ENCODE measurements at regions not wholly inside any gene's neighbourhood (a gene's known extent, or its start where the extent isn't known, plus 50 kb on each side); places are given as distances from the start of the nearest gene placed in this dataset.

DNA sequence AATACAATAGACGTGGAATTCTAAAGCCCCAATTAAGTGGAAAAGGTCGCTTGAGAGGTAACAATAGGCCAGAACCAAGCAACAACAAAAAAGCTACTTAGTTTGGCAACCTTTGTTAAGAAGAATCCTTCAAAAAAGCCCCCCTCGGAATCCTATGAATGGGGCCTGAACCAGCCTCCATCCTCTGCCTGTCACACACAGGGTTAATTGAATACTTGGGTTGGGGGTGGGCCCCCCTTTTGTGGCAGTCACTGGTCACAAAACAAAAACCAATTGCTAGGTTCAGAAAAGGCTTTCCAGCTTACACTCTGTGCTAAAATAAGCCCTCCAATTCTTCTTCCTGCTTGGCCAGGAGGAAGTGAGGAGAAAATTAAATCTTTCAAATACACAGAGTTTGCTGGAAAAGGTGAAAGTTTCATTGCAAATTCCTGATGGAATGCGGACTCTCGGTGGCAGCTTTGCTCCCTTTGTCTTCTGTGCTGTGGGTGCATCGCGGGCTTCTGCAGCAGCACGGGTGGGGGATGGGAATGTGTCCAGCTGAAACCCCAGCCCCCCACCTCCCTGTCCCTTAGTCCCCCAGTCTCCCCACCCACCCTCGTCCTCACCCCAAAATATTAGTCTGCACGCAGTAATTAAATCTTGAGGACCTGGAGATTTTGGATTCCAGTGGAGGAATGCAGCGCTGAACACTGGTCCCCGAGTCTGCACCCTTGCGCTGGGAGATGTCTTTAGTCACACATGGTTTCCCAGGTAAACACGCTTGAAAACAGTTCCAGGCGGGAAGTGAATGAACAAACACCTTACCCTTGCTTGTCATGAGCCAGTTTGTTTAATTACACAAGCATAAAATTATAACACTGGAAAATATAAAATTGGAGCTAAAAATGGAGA, 254.3 kb downstream of the SOX11 start:
- no peak for DNase-seq (ENCODE audit: low read depth in 6 of 9, low spot score in 9 of 9)
- 88% methylated on average over 15 of the region's 15 CpGs for WGBS

DNA sequence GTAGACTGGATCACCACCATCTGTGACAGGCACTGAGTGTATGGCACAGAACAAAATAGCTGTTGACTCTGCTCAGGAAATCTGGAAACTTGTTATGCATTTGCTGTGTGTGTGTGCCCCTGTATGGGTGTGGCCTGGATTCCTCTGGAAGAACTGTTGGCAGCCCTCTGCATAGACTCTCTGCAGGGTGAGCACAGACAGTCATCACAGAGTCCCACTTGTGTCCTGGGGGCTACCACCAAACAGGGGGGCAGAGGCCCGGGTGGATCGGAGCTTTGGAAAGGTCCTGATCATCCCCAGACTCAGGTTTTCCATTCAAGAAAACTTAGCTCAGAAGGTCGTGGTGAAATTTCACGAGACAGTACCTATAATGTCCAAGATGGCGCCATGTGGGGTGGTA, 258.6 kb downstream of the SOX11 start:
- WGBS = 95% methylated on average over 5 of the region's 5 CpGs
- Histone ChIP-seq H3K9me3 (ENCODE audit: control insufficient read depth in 2 of 2, insufficient read depth in 1 of 2, low read length in 1 of 2) (no peaks in the 10 kb centered on the region), H3K4me1 (ENCODE audit: control insufficient read depth in 2 of 2, insufficient read depth in 2 of 2, low read length in 2 of 2) (no peaks in the 10 kb centered on the region), H3K27me3 (ENCODE audit: control insufficient read depth in 2 of 2, insufficient read depth in 1 of 2, low read length in 1 of 2) (no peaks in the 10 kb centered on the region), H3K4me3 (ENCODE audit: low read length in 2 of 2) (no peak overlapping the region), H3K27ac (ENCODE audit: low read depth in 1 of 2, low read length in 1 of 2) (no peak overlapping the region), H3K36me3 (ENCODE audit: control insufficient read depth in 2 of 2, insufficient read depth in 2 of 2, low read length in 1 of 2) (no peaks in the 10 kb centered on the region)
- no peak for DNase-seq (ENCODE audit: low read depth in 6 of 9, low spot score in 9 of 9)

More for the DNA sequence above, 254.3 kb downstream of the SOX11 start:
- H3K4me1 ChIP-seq (ENCODE audit: control insufficient read depth in 2 of 2, insufficient read depth in 2 of 2, low read length in 2 of 2) = no peaks in the 10 kb centered on the region
- H3K36me3 ChIP-seq (ENCODE audit: control insufficient read depth in 2 of 2, insufficient read depth in 2 of 2, low read length in 1 of 2) = no peaks in the 10 kb centered on the region
- no peaks in the 10 kb centered on the region for H3K9me3 ChIP-seq (ENCODE audit: control insufficient read depth in 2 of 2, insufficient read depth in 1 of 2, low read length in 1 of 2)
- H3K27me3 ChIP-seq (ENCODE audit: control insufficient read depth in 2 of 2, insufficient read depth in 1 of 2, low read length in 1 of 2) = no peaks in the 10 kb centered on the region
- no peak overlapping the region for H3K27ac ChIP-seq (ENCODE audit: low read depth in 1 of 2, low read length in 1 of 2)
- no peak overlapping the region for H3K4me3 ChIP-seq (ENCODE audit: low read length in 2 of 2)

DNA sequence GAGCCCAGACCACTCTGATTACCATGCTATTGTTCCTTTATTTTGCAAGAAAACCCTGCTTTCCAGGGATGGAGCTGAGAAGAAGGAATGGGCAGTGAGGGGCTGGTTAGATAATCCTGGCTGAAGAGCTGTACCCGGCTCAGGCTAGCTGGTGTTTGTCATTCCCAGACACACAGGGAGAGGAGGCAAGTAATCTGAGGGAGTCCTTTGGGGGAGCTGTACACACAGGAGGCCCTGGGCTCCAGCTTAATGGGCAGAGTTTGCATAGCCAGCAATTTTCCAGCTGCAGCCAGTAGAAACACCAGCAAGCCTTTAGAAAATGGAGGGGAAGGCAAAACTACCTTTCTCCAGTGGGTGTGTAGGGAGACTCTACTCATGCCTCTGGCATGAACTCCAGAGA, 259.3 kb downstream of the SOX11 start:
- H3K27me3 ChIP-seq (ENCODE audit: control insufficient read depth in 2 of 2, insufficient read depth in 1 of 2, low read length in 1 of 2) = no peaks in the 10 kb centered on the region
- H3K4me1 ChIP-seq (ENCODE audit: control insufficient read depth in 2 of 2, insufficient read depth in 2 of 2, low read length in 2 of 2) = no peaks in the 10 kb centered on the region
- no peak for DNase-seq (ENCODE audit: low read depth in 6 of 9, low spot score in 9 of 9)
- no peak overlapping the region for H3K27ac ChIP-seq (ENCODE audit: low read depth in 1 of 2, low read length in 1 of 2)
- H3K36me3 ChIP-seq (ENCODE audit: control insufficient read depth in 2 of 2, insufficient read depth in 2 of 2, low read length in 1 of 2) = no peaks in the 10 kb centered on the region
- no peak overlapping the region for H3K4me3 ChIP-seq (ENCODE audit: low read length in 2 of 2)
- WGBS = 96% methylated on average over 1 of the region's 1 CpG
- no peaks in the 10 kb centered on the region for H3K9me3 ChIP-seq (ENCODE audit: control insufficient read depth in 2 of 2, insufficient read depth in 1 of 2, low read length in 1 of 2)

DNA sequence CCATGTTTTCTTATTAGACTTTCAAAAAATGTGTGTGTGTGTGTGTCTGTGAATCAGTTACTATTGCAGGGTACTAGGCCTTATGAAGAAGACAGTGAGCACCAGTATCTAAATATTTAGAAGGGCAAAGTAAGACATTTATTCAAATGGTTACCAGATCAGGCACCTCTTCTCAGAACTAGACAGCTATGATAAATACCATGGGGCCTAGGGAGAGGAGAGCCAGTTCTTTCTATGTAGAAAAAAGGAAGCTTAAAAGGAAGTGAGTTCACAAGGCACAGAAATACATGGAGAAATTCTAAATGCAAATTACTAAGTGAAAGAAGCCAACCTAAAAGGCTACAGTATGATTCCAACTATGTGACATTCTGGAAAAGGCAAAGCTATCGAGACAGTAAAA, 261.3 kb downstream of the SOX11 start:
- Histone ChIP-seq H3K4me3 (ENCODE audit: low read length in 2 of 2) (no peak overlapping the region), H3K27me3 (ENCODE audit: control insufficient read depth in 2 of 2, insufficient read depth in 1 of 2, low read length in 1 of 2) (no peaks in the 10 kb centered on the region)
- 88% methylated on average over 1 of the region's 1 CpG for WGBS

DNA sequence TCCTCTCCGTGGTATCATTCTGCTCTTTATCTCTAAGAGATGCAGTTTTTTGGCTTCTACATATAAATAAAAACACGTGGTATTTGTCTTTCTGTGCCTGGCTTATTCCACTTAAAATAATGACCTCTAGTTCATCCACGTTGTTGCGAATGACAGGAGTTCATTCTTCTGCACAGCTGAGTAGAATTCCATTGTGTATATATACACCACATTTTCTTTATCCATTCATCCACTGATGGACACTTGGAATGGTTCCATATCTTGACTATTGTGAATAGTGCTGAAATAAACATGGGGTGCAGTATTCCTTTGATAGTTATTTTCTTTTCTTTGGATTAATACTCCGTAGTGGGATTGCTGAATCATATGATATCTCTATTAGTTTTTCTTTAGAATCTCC, 262.3 kb downstream of the SOX11 start:
- Histone ChIP-seq H3K36me3 (ENCODE audit: control insufficient read depth in 2 of 2, insufficient read depth in 2 of 2, low read length in 1 of 2) (no peaks in the 10 kb centered on the region), H3K27me3 (ENCODE audit: control insufficient read depth in 2 of 2, insufficient read depth in 1 of 2, low read length in 1 of 2) (no peaks in the 10 kb centered on the region), H3K27ac (ENCODE audit: low read depth in 1 of 2, low read length in 1 of 2) (no peak overlapping the region), H3K9me3 (ENCODE audit: control insufficient read depth in 2 of 2, insufficient read depth in 1 of 2, low read length in 1 of 2) (no peaks in the 10 kb centered on the region), H3K4me3 (ENCODE audit: low read length in 2 of 2) (no peak overlapping the region), H3K4me1 (ENCODE audit: control insufficient read depth in 2 of 2, insufficient read depth in 2 of 2, low read length in 2 of 2) (no peaks in the 10 kb centered on the region)
- WGBS = 86% methylated on average over 5 of the region's 5 CpGs
- no peak for DNase-seq (ENCODE audit: low read depth in 6 of 9, low spot score in 9 of 9)

More for the DNA sequence above, 261.3 kb downstream of the SOX11 start:
- Histone ChIP-seq H3K36me3 (ENCODE audit: control insufficient read depth in 2 of 2, insufficient read depth in 2 of 2, low read length in 1 of 2) (no peaks in the 10 kb centered on the region), H3K9me3 (ENCODE audit: control insufficient read depth in 2 of 2, insufficient read depth in 1 of 2, low read length in 1 of 2) (no peaks in the 10 kb centered on the region), H3K4me1 (ENCODE audit: control insufficient read depth in 2 of 2, insufficient read depth in 2 of 2, low read length in 2 of 2) (no peaks in the 10 kb centered on the region), H3K27ac (ENCODE audit: low read depth in 1 of 2, low read length in 1 of 2) (no peak overlapping the region)
- no peak for DNase-seq (ENCODE audit: low read depth in 6 of 9, low spot score in 9 of 9)

DNA sequence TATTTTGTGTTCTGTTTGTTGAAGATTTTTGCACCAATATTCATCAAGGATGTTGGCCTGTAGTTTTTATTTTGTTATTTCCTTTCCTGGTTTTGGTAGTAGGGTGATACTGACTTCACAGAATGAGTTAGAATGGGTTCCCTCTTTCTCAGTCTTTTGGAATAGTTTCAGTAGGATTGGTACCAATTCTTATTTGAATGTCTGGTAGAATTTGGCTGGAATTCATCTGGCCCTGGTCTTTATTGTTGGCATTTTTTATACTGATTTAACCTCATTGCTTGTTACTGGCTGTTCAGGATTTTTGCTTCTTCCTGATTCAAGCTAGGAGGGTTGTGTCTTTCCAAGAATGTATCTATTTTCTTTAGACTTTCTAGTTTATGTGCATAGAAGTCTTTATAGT, 263.7 kb downstream of the SOX11 start:
- H3K27ac ChIP-seq (ENCODE audit: low read depth in 1 of 2, low read length in 1 of 2) = no peak overlapping the region
- DNase-seq (ENCODE audit: low read depth in 6 of 9, low spot score in 9 of 9) = no peak
- H3K27me3 ChIP-seq (ENCODE audit: control insufficient read depth in 2 of 2, insufficient read depth in 1 of 2, low read length in 1 of 2) = no peaks in the 10 kb centered on the region
- no peaks in the 10 kb centered on the region for H3K9me3 ChIP-seq (ENCODE audit: control insufficient read depth in 2 of 2, insufficient read depth in 1 of 2, low read length in 1 of 2)
- no peaks in the 10 kb centered on the region for H3K4me1 ChIP-seq (ENCODE audit: control insufficient read depth in 2 of 2, insufficient read depth in 2 of 2, low read length in 2 of 2)
- H3K36me3 ChIP-seq (ENCODE audit: control insufficient read depth in 2 of 2, insufficient read depth in 2 of 2, low read length in 1 of 2) = no peaks in the 10 kb centered on the region
- no peak overlapping the region for H3K4me3 ChIP-seq (ENCODE audit: low read length in 2 of 2)

DNA sequence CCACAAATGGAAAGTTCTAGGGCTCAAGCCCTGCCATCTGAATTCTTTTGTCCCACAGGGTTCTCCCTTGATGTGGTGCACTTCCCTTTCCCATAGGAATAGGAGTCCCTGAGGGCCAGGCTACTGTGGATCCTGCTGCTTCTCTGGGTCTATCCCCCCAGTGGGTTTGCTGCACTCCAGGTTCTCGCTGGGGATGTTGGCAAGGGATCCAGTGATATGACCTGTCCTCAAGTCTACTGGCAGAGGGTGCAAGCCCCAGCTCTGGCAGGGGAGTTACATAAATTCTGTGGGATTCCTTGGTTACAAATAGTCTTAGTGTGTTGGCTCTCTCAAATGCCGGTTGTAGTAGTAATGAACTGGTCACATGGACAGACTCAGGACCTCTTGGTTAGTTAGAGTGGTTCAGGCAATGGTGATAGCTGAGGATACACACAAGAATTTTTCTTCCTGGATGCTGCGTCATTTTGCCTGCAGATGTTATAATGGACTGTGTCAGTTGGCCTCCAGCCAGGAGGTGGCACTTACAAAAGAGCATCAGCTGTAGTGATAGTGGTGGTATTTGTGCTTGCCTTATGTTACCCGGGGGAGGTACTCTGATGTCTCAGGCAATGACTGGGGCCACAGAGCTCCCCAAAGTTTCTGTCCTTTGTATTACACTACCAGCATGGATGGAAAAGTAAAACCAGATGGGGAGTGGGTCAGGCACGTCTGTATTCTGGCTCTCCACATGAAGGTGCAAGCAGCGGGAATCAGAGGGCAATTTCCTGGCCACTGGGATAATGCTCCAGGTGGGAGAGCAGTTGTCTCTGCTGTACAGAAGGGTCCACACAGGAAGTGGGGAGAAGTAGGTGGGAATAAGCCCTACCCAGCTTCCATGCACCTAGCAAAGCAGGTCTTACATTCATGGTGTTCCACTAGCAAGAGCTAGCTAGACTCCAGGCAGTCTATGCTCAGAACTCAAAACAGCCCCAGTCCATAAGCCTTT, 267.9 kb downstream of the SOX11 start:
- WGBS = 94% methylated on average over 6 of the region's 6 CpGs
- no peak overlapping the region for H3K27ac ChIP-seq (ENCODE audit: low read depth in 1 of 2, low read length in 1 of 2)
- H3K9me3 ChIP-seq (ENCODE audit: control insufficient read depth in 2 of 2, insufficient read depth in 1 of 2, low read length in 1 of 2) = no peaks in the 10 kb centered on the region
- H3K4me3 ChIP-seq (ENCODE audit: low read length in 2 of 2) = no peak overlapping the region
- DNase-seq (ENCODE audit: low read depth in 6 of 9, low spot score in 9 of 9) = no peak
- no peaks in the 10 kb centered on the region for H3K36me3 ChIP-seq (ENCODE audit: control insufficient read depth in 2 of 2, insufficient read depth in 2 of 2, low read length in 1 of 2)
- H3K4me1 ChIP-seq (ENCODE audit: control insufficient read depth in 2 of 2, insufficient read depth in 2 of 2, low read length in 2 of 2) = no peaks in the 10 kb centered on the region
- H3K27me3 ChIP-seq (ENCODE audit: control insufficient read depth in 2 of 2, insufficient read depth in 1 of 2, low read length in 1 of 2) = no peaks in the 10 kb centered on the region

DNA sequence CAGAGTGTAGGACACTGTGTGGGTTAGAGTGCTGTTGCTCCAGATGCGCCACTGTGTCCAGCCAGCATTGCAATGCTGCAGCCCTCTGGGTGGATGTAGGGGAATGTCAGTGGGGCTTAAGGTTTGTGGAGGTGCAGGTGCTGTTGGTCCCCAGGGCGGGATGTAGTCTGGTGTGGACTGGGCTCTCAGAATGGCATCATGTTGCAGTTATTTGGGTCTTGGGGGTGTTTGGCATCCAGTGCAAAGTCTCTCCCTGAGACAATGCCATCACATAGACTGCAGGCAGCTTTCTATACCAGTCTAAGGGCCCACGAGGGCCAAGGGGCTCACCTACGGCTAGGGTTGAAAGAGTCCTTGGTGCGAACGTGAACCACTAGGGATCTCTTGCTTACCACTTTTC, 275.3 kb downstream of the SOX11 start:
- no peaks in the 10 kb centered on the region for H3K36me3 ChIP-seq (ENCODE audit: control insufficient read depth in 2 of 2, insufficient read depth in 2 of 2, low read length in 1 of 2)
- 95% methylated on average over 6 of the region's 6 CpGs for WGBS
- no peaks in the 10 kb centered on the region for H3K9me3 ChIP-seq (ENCODE audit: control insufficient read depth in 2 of 2, insufficient read depth in 1 of 2, low read length in 1 of 2)

DNA sequence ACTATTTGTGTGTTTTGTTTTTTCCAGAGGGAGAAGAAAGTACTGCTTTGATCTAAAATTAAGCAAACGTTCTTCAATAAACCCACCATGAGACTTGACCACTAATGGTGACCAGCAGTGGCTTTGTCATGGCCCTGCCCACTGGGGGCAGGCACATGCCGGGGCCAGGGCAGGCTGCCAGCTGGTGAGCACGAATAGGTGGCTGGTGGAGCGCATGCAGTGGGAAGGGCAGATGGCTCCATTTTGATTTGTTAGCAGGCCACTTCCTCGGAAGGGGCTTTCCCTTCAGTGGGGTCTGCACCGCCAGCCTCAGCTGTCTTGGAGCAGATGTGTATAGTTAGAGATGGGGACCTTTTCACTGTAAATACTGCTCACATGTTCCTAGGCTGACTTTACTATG, 277.1 kb downstream of the SOX11 start:
- Histone ChIP-seq H3K36me3 (ENCODE audit: control insufficient read depth in 2 of 2, insufficient read depth in 2 of 2, low read length in 1 of 2) (no peaks in the 10 kb centered on the region), H3K27ac (ENCODE audit: low read depth in 1 of 2, low read length in 1 of 2) (no peak overlapping the region), H3K4me3 (ENCODE audit: low read length in 2 of 2) (no peak overlapping the region), H3K9me3 (ENCODE audit: control insufficient read depth in 2 of 2, insufficient read depth in 1 of 2, low read length in 1 of 2) (no peaks in the 10 kb centered on the region), H3K27me3 (ENCODE audit: control insufficient read depth in 2 of 2, insufficient read depth in 1 of 2, low read length in 1 of 2) (no peaks in the 10 kb centered on the region), H3K4me1 (ENCODE audit: control insufficient read depth in 2 of 2, insufficient read depth in 2 of 2, low read length in 2 of 2) (no peaks in the 10 kb centered on the region)
- 94% methylated on average over 6 of the region's 6 CpGs for WGBS
- DNase-seq (ENCODE audit: low read depth in 6 of 9, low spot score in 9 of 9) = no peak

More for the DNA sequence above, 275.3 kb downstream of the SOX11 start:
- H3K4me3 ChIP-seq (ENCODE audit: low read length in 2 of 2) = no peak overlapping the region
- H3K27ac ChIP-seq (ENCODE audit: low read depth in 1 of 2, low read length in 1 of 2) = no peak overlapping the region
- no peaks in the 10 kb centered on the region for H3K27me3 ChIP-seq (ENCODE audit: control insufficient read depth in 2 of 2, insufficient read depth in 1 of 2, low read length in 1 of 2)
- H3K4me1 ChIP-seq (ENCODE audit: control insufficient read depth in 2 of 2, insufficient read depth in 2 of 2, low read length in 2 of 2) = no peaks in the 10 kb centered on the region
- DNase-seq (ENCODE audit: low read depth in 6 of 9, low spot score in 9 of 9) = no peak
